Uterus (tissue), 3 donors: ENCODE measurements at regions not wholly inside any gene's neighbourhood (a gene's known extent, or its start where the extent isn't known, plus 50 kb on each side); places are given as distances from the start of the nearest gene placed in this dataset.
"Not testable (repeated sequence)": the region's sequence is repeated elsewhere in the genome, so short reads cannot be mapped to it uniquely, and the experiment has no call there.

ENCODE experiments used
- DNase-seq, 2 donors: peaks; one replicate each; pipeline ENCODE4 v3.0.0-alpha.2; 2019 to 2020
- H3K27ac ChIP-seq, 2 donors: fragments of 200-600 bp; sonication (generic); 1 replicate in 1 of 2; 2 replicates in 1 of 2; pipeline ENCODE4 v1.5.1; 2016 to 2018
- H3K27me3 ChIP-seq, 2 donors: fragments of 200-600 bp; sonication (generic); one replicate each; pipeline ENCODE4 v1.5.1; 2018 to 2019; ENCODE audit warnings: control low read depth in 1 of 2
- H3K36me3 ChIP-seq, 2 donors: fragments of 200-600 bp; sonication (generic); one replicate each; pipeline ENCODE4 v1.5.1; 2019; ENCODE audit warnings: control low read depth in 1 of 2
- H3K4me1 ChIP-seq, 2 donors: fragments of 200-600 bp; sonication (generic); one replicate each; pipeline ENCODE4 v1.5.1; 2018 to 2019; ENCODE audit warnings: control low read depth in 1 of 2
- H3K4me3 ChIP-seq, 2 donors: fragments of 200-600 bp; sonication (generic); 1 replicate in 1 of 2; 2 replicates in 1 of 2; pipeline ENCODE4 v1.5.1; 2018 to 2019; ENCODE audit warnings: mild to moderate bottlenecking in 1 of 2
- H3K9me3 ChIP-seq, 2 donors: fragments of 200-600 bp; sonication (generic); one replicate each; pipeline ENCODE4 v1.5.1; 2019; ENCODE audit warnings: control low read depth in 1 of 2
- POLR2A ChIP-seq, 2 donors: fragments of 450-650 bp; IDR thresholded peaks; one replicate each; pipeline ENCODE4 v1.6.1; 2016; ENCODE audit warnings: antibody characterized with exemption in 2 of 2, mild to moderate bottlenecking in 1 of 2, moderate library complexity in 1 of 2
- intact Hi-C: fragments of 100-400 bp; cut with DNase I; formaldehyde crosslinking; loops from one replicate; pipeline ENCODE4 v1.15.1; 2023; ENCODE audit warnings: low total_unique reads
- TF ChIP-seq, protein P1 (sequence below), 4 experiments: fragments of 200-600 bp in 2 of 4; fragments of 450-650 bp in 2 of 4; sonication (generic) in 2 of 4; IDR thresholded peaks; one replicate each; pipeline ENCODE4 v1.5.1; 2016 to 2019; ENCODE audit warnings: antibody characterized with exemption in 4 of 4, mild to moderate bottlenecking in 2 of 4, moderate library complexity in 1 of 4
- donor health status: DM: yes; HTN: yes; CAD: no.

DNA sequence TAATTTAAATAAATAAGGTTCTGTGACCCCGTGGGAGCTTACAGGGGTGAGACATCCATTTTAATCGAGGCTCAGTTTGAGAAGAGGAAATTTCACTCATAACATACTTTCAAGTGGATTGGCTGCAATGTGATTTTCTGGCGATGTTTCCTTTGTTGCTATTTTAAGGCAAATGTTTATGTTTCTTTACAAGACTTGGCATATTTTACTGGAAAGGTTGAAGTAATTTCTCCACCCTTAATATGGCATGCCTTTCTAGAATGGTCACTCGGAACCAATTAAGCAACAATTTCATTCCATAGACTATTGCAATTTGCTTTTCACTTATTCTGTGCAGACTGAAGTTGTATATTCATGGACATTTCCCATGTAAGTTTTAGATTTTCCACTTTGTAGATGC, 438.0 kb upstream of the WWC1 start:
- Histone ChIP-seq H3K9me3 (no peaks in the 10 kb centered on the region), H3K36me3 (no peaks in the 10 kb centered on the region), H3K27me3 (no peaks in the 10 kb centered on the region), H3K4me3 (no peak overlapping the region), H3K27ac (no peak overlapping the region), H3K4me1 (no peaks in the 10 kb centered on the region)
- intact Hi-C loops: no loop called here
- DNase-seq: no peak
- TF ChIP-seq, protein P1, sequence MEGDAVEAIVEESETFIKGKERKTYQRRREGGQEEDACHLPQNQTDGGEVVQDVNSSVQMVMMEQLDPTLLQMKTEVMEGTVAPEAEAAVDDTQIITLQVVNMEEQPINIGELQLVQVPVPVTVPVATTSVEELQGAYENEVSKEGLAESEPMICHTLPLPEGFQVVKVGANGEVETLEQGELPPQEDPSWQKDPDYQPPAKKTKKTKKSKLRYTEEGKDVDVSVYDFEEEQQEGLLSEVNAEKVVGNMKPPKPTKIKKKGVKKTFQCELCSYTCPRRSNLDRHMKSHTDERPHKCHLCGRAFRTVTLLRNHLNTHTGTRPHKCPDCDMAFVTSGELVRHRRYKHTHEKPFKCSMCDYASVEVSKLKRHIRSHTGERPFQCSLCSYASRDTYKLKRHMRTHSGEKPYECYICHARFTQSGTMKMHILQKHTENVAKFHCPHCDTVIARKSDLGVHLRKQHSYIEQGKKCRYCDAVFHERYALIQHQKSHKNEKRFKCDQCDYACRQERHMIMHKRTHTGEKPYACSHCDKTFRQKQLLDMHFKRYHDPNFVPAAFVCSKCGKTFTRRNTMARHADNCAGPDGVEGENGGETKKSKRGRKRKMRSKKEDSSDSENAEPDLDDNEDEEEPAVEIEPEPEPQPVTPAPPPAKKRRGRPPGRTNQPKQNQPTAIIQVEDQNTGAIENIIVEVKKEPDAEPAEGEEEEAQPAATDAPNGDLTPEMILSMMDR (IDR thresholded peaks at IDR 0.05): no peak
- no peak for TF ChIP-seq POLR2A (IDR thresholded peaks at IDR 0.05)

DNA sequence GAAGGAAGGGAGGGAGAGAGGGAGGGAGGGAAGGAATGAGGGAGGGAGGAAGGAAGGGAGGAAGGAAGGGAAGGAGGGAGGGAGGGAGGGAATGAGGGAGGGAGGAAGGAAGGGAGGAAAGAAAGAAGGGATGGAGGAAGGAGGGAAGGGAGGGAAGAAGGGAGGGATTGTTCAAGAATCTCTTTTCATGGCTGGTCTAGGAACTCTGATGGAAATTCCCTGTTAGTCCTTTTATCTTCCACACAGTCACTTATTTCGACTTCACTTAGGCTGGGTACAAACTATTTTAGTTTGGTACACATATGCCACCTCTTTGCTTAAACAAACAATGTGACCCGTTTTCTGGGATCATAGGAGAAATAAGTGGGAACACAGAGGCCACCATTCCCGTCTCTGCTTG, 435.6 kb upstream of the WWC1 start:
- no peak overlapping the region for H3K4me3 ChIP-seq
- H3K36me3 ChIP-seq: no peaks in the 10 kb centered on the region
- no peaks in the 10 kb centered on the region for H3K27me3 ChIP-seq
- H3K27ac ChIP-seq: no peak overlapping the region
- intact Hi-C loops: no loop called here
- no peaks in the 10 kb centered on the region for H3K4me1 ChIP-seq
- TF ChIP-seq, protein P1 (IDR thresholded peaks at IDR 0.05): no peak
- TF ChIP-seq POLR2A (IDR thresholded peaks at IDR 0.05): no peak
- H3K9me3 ChIP-seq: no peaks in the 10 kb centered on the region
- DNase-seq: no peak

DNA sequence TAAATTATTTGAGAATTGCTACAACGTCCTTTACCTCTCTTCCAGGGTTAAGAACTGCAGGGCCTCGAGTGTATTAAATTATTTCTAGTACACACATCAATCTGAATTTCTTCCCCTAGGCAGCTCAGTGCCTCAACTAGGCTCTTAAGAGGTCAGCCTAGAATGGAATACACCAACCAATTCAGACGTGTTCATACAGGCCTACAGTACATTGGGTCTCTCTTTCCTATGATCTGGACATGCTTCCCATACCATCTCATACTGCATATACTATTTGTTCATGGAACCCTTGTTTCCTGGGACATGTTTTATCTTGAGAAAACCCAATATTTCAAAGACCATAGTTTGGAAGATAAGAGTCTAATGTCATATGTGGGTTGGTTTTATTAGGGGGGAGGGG, 434.1 kb upstream of the WWC1 start:
- Histone ChIP-seq H3K27me3 (no peaks in the 10 kb centered on the region), H3K4me3 (no peak overlapping the region), H3K27ac (no peak overlapping the region), H3K4me1 (no peaks in the 10 kb centered on the region), H3K36me3 (no peaks in the 10 kb centered on the region), H3K9me3 (no peaks in the 10 kb centered on the region)
- DNase-seq: no peak
- intact Hi-C loops: no loop called here
- TF ChIP-seq POLR2A (IDR thresholded peaks at IDR 0.05): no peak
- TF ChIP-seq, protein P1 (IDR thresholded peaks at IDR 0.05): no peak

- DNase-seq, H3K27ac ChIP-seq, H3K4me1 ChIP-seq, intact Hi-C loops, H3K27me3 ChIP-seq, H3K9me3 ChIP-seq, H3K4me3 ChIP-seq, H3K36me3 ChIP-seq: not testable (repeated sequence)
Observed at GRCh38 chr5:167858186-167858855, 433.1 kb upstream of the WWC1 start.

GRCh38 chr5:167861129-167861927, 430.1 kb upstream of the WWC1 start:
- no peak overlapping the region for H3K27ac ChIP-seq
- H3K27me3 ChIP-seq: no peaks in the 10 kb centered on the region
- no peaks in the 10 kb centered on the region for H3K9me3 ChIP-seq
- TF ChIP-seq, protein P1 (IDR thresholded peaks at IDR 0.05): no peak
- no peak for TF ChIP-seq POLR2A (IDR thresholded peaks at IDR 0.05)
- no peaks in the 10 kb centered on the region for H3K4me1 ChIP-seq
- H3K4me3 ChIP-seq: no peak overlapping the region
- no peaks in the 10 kb centered on the region for H3K36me3 ChIP-seq
- no peak for DNase-seq
- intact Hi-C loops: no loop called here
